Mucosa of descending colon (tissue), 3 donors: ENCODE measurements at regions not wholly inside any gene's neighbourhood (a gene's known extent, or its start where the extent isn't known, plus 50 kb on each side); places are given as distances from the start of the nearest gene placed in this dataset.

Experiments used
- ATAC-seq: fragments of 200-7000 bp; cut with Tn5 transposase; one replicate; pipeline ENCODE4 v1.9.1; 2020; ENCODE audit warnings: mild to moderate bottlenecking, moderate library complexity
- DNase-seq, 3 donors: peaks; one replicate each; pipeline ENCODE4 v3.0.0-alpha.2; 2020
- H3K36me3 ChIP-seq: fragments of 200-600 bp; one replicate; pipeline ENCODE4 v1.8.0; 2021; ENCODE audit warnings: low read depth, mild to moderate bottlenecking
- H3K4me1 ChIP-seq: fragments of 200-600 bp; one replicate; pipeline ENCODE4 v1.8.0; 2021; ENCODE audit warnings: low read depth, mild to moderate bottlenecking
- H3K4me3 ChIP-seq: fragments of 200-600 bp; one replicate; pipeline ENCODE4 v1.8.0; 2021; ENCODE audit warnings: mild to moderate bottlenecking
- H3K9me3 ChIP-seq: fragments of 200-600 bp; one replicate; pipeline ENCODE4 v1.8.0; 2021; ENCODE audit warnings: mild to moderate bottlenecking
- intact Hi-C, 2 donors: fragments of 100-400 bp; cut with DNase I in 1 of 2; cut with micrococcal nuclease in 1 of 2; formaldehyde crosslinking; loops; one replicate each; pipeline versions ENCODE4 v1.11.0 to v1.11.1; 2022; cut with DNase I, micrococcal nuclease
- TF ChIP-seq, protein P1 (sequence below): fragments of 200-600 bp; IDR thresholded peaks from one replicate; pipeline ENCODE4 v1.8.0; 2022; ENCODE audit warnings: antibody characterized with exemption, mild to moderate bottlenecking
- donor health status: DM: no; HTN: no; CAD: no; lungs with moderate emphysema.
- donor health status: DM: no; HTN: no; CAD: no.
- donor health status: DM: no; HTN: yes; CAD: no.

DNA sequence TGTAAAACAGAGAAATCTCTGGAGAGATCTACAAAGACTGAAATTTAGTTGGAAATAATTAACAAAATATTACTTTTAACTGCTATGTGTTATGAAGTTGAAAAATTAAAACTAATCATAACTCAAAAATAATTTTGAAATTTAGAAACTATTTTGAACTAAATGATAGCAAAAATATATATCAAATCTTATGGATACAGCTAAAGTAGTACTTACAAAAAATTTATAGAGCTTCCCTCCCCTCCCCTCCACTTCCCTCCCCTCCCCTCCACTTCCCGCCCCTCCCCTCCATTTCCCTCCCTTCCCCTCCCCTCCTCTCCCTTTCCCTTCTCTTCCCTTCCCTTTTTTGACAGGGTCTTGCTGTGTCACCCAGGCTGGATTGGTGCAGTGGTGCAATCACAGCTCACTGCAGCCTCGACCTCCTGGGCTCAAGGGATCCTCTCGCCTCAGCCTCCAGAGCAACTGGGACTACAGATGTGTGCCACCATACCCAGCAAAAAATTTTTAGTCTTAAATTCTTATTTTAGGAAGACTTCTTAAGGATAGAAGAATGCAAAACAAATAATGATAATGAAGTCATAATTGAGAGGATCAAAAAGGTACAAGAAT is 87.2 kb upstream of the RGS17 start:
- ATAC-seq, result no peak

DNA sequence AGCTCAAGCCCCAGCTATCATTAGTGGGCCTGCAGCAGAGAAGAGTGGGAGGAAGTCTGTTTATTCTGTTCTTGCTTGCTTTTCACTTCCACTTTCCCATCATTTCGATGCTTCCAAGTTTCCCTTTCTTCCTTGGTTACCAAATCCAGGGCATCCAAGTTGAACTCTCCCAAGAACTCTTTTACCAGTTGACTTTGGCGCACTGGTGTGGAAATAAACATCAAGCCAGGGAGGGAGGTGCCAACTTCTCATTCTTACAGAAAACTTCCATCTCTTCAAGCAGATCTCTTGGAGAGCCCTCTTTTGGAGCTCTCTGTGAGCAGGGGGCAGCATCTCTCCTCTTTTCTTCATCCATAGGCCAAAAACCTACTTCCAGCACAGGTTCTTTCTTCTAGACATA is 85.7 kb upstream of the RGS17 start:
- DNase-seq (no peak), ATAC-seq (no peak)
- intact Hi-C loops, result no loop called here
- TF ChIP-seq, protein P1, sequence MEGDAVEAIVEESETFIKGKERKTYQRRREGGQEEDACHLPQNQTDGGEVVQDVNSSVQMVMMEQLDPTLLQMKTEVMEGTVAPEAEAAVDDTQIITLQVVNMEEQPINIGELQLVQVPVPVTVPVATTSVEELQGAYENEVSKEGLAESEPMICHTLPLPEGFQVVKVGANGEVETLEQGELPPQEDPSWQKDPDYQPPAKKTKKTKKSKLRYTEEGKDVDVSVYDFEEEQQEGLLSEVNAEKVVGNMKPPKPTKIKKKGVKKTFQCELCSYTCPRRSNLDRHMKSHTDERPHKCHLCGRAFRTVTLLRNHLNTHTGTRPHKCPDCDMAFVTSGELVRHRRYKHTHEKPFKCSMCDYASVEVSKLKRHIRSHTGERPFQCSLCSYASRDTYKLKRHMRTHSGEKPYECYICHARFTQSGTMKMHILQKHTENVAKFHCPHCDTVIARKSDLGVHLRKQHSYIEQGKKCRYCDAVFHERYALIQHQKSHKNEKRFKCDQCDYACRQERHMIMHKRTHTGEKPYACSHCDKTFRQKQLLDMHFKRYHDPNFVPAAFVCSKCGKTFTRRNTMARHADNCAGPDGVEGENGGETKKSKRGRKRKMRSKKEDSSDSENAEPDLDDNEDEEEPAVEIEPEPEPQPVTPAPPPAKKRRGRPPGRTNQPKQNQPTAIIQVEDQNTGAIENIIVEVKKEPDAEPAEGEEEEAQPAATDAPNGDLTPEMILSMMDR, result no peak
- no peak overlapping the region for H3K4me3 ChIP-seq
- no peaks in the 10 kb centered on the region for H3K36me3 ChIP-seq
- no peaks in the 10 kb centered on the region for H3K4me1 ChIP-seq
- H3K9me3 ChIP-seq, result no peaks in the 10 kb centered on the region

More for the DNA sequence above, 87.2 kb upstream of the RGS17 start:
- Histone ChIP-seq H3K9me3 (no peaks in the 10 kb centered on the region), H3K4me3 (no peak overlapping the region), H3K36me3 (no peaks in the 10 kb centered on the region), H3K4me1 (no peaks in the 10 kb centered on the region)
- TF ChIP-seq, protein P1, result no peak
- no peak for DNase-seq
- intact Hi-C loops, result no loop called here

DNA sequence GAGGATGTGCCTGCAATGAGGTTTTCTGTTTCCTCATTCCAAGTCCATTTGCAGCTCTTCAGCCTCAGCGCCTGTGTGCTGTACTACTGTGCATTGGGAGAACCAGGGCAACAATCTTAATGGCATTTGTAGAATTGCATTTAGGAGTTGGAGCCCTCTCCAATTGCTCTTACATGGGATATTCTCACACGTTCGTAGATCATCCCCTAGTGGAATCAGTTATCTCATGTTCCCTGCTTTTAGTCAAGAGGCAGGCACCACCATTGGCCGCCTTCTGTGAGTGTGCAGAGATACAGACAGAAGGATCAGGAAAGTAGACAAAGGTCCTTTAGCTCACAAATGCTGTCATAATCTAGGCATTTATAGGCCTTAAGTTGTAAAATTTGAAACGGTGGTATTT is 84.2 kb upstream of the RGS17 start:
- ATAC-seq (no peak), DNase-seq (no peak)
- intact Hi-C loops, result no loop called here
- H3K4me1 ChIP-seq, result no peaks in the 10 kb centered on the region
- no peaks in the 10 kb centered on the region for H3K9me3 ChIP-seq
- TF ChIP-seq, protein P1, result no peak
- H3K4me3 ChIP-seq, result no peak overlapping the region
- H3K36me3 ChIP-seq, result no peaks in the 10 kb centered on the region

DNA sequence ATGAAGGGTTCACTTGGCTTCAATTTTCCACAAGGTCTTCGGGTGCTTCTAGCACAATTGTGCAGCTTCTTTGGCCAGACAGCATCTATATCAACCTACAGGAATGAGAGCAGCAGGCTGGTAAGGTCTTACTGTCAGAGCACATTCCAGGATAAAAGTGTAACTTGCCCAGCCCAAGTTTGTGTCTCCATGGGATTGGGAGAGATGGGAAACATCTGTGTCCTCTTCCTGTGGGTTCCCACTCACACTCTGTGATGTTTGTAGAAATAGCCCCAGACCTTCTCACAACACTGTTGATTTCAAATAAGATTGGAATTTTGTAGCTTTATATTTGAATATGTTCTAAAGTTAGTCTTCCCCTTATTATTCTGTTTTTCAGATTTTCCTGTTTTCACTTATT is 83.4 kb upstream of the RGS17 start:
- intact Hi-C loops, result no loop called here
- H3K9me3 ChIP-seq, result no peaks in the 10 kb centered on the region

DNA sequence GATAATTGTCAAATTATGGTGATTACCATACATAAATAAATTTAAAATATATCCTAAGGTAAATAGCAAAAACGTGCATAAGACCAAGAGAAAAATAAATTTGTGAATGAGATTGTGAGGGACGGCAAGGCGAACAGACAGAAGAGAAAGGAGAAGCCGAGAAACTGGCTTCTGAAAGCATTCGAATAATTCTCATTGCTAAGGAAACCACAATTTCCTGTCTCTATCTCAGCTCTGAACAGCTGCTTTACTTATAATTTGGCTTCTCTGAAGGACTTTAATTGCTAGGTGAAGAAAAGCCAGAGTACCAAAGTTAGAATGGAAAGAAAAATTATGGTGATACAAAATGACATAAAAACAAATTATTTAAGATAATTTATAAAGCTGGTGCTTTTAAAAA is 79.0 kb upstream of the RGS17 start:
- DNase-seq, result no peak
- TF ChIP-seq, protein P1, result no peak
- Histone ChIP-seq H3K36me3 (no peaks in the 10 kb centered on the region), H3K4me3 (no peak overlapping the region), H3K4me1 (no peaks in the 10 kb centered on the region), H3K9me3 (no peaks in the 10 kb centered on the region)
- intact Hi-C loops, result no loop called here
- no peak for ATAC-seq

More for the DNA sequence above, 83.4 kb upstream of the RGS17 start:
- H3K36me3 ChIP-seq, result no peaks in the 10 kb centered on the region
- H3K4me3 ChIP-seq, result no peak overlapping the region
- H3K4me1 ChIP-seq, result no peaks in the 10 kb centered on the region
- no peak for ATAC-seq
- TF ChIP-seq, protein P1, result no peak
- no peak for DNase-seq

DNA sequence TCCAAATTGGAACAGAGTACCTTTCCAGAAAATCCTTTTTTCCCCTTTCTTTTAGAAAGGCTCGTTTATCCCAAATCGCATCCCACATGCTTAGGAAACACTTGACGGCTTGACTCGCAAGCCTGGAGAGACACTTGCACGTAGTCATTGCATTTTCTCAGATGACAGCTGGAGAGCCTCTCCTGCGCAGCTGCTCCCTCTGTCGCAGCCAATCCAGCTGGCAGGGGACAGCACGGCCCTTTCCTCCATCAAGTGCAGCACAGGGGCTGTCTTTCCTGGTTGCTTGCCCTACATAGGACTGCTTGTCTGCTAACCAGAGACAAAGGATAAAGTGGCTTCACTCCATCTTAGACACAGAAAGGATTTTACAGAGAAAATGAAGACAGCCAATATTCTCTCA is 77.6 kb upstream of the RGS17 start:
- no peaks in the 10 kb centered on the region for H3K4me1 ChIP-seq
- TF ChIP-seq, protein P1, result no peak
- no peaks in the 10 kb centered on the region for H3K36me3 ChIP-seq
- intact Hi-C loops, result no loop called here
- H3K9me3 ChIP-seq, result no peaks in the 10 kb centered on the region
- H3K4me3 ChIP-seq, result no peak overlapping the region
- ATAC-seq (no peak), DNase-seq (peak in 1 of 3 donors; percentile 4)
